GM06990 (cell line): ENCODE measurements at regions not wholly inside any gene's neighbourhood (a gene's known extent, or its start where the extent isn't known, plus 50 kb on each side); places are given as distances from the start of the nearest gene placed in this dataset.

Experiments used
- DNase-seq: peaks from one replicate; pipeline ENCODE4 v3.0.0-alpha.2; 2011; ENCODE audit not compliant: insufficient read length; ENCODE audit errors: extremely low read depth
- H3K27me3 ChIP-seq: replicated peaks from 2 replicates; pipeline ENCODE4 v1.6.0; 2011; ENCODE audit warnings: low read length; ENCODE audit not compliant: control insufficient read depth, insufficient read depth
- H3K36me3 ChIP-seq: 2 replicates; pipeline ENCODE4 v1.5.1; 2011; ENCODE audit warnings: low read length; ENCODE audit not compliant: control insufficient read depth, insufficient read depth
- H3K4me3 ChIP-seq: replicated peaks from 2 replicates; pipeline ENCODE4 v1.5.1; 2011; ENCODE audit warnings: low read depth, mild to moderate bottlenecking, control low read depth, low read length
- CTCF ChIP-seq: IDR thresholded peaks from 2 replicates; pipeline ENCODE4 v1.5.1; 2011; ENCODE audit warnings: low read length, control low read depth, mild to moderate bottlenecking, inconsistent platforms; ENCODE audit not compliant: insufficient read depth, poor library complexity, severe bottlenecking

- TF ChIP-seq CTCF: no peak
- Histone ChIP-seq H3K27me3 (no peaks in the 10 kb centered on the region), H3K36me3 (no peaks in the 10 kb centered on the region; the same call in 1 of the 2 replicates), H3K4me3 (no peak overlapping the region)
- no peak for DNase-seq
These were observed 349.0 kb upstream of the RGS6 start for GRCh38 chr14:71583194-71583593.

- DNase-seq: no peak
- TF ChIP-seq CTCF: no peak
- Histone ChIP-seq H3K36me3 (no peaks in the 10 kb centered on the region; the same call in 1 of the 2 replicates), H3K4me3 (no peak overlapping the region), H3K27me3 (no peaks in the 10 kb centered on the region)
These were observed 348.5 kb upstream of the RGS6 start for GRCh38 chr14:71583705-71584104.

- H3K4me3 ChIP-seq: no peak overlapping the region
- TF ChIP-seq CTCF: no peak
- no peaks in the 10 kb centered on the region for H3K27me3 ChIP-seq
- no peaks in the 10 kb centered on the region; the same call in 1 of the 2 replicates for H3K36me3 ChIP-seq
- DNase-seq: no peak
These were observed 346.9 kb upstream of the RGS6 start for GRCh38 chr14:71585361-71585760.

GRCh38 chr14:71586131-71586897, 345.9 kb upstream of the RGS6 start:
- Histone ChIP-seq H3K4me3 (no peak overlapping the region), H3K27me3 (no peaks in the 10 kb centered on the region), H3K36me3 (no peaks in the 10 kb centered on the region; the same call in 1 of the 2 replicates)
- TF ChIP-seq CTCF: no peak
- no peak for DNase-seq

- no peak for TF ChIP-seq CTCF
- no peak for DNase-seq
- Histone ChIP-seq H3K27me3 (no peaks in the 10 kb centered on the region), H3K36me3 (no peaks in the 10 kb centered on the region; the same call in 1 of the 2 replicates), H3K4me3 (no peak overlapping the region)
These were observed 344.2 kb upstream of the RGS6 start for GRCh38 chr14:71588028-71588427.
